Body of pancreas (tissue), 4 donors: ENCODE measurements at regions not wholly inside any gene's neighbourhood (a gene's known extent, or its start where the extent isn't known, plus 50 kb on each side); places are given as distances from the start of the nearest gene placed in this dataset.

ENCODE experiments used
- ATAC-seq: fragments of 150-250 bp; one replicate; pipeline ENCODE4 v1.9.1; 2016
- DNase-seq, 4 donors: peaks; one replicate each; pipeline ENCODE4 v3.0.0-alpha.2; 2019
- H3K27ac ChIP-seq, 4 donors: fragments of 200-600 bp; sonication (generic); 1 replicate in 3 of 4; 2 replicates in 1 of 4; pipeline versions ENCODE4 v1.5.1 to v1.6.1; 2016 to 2019; ENCODE audit warnings: mild to moderate bottlenecking in 1 of 4, mixed read lengths in 1 of 4, moderate library complexity in 1 of 4
- H3K27me3 ChIP-seq, 2 donors: fragments of 200-600 bp; sonication (generic); one replicate each; pipeline ENCODE4 v1.6.0; 2016; ENCODE audit warnings: mild to moderate bottlenecking in 1 of 2
- H3K36me3 ChIP-seq, 2 donors: fragments of 200-600 bp; sonication (generic); replicated peaks in 1 of 2; 2 replicates each; pipeline ENCODE4 v1.5.1; 2016; ENCODE audit warnings: low read depth in 2 of 2; ENCODE audit not compliant: insufficient read depth in 1 of 2
- H3K4me1 ChIP-seq: fragments of 200-600 bp; sonication (generic); one replicate; pipeline ENCODE4 v1.6.0; 2016
- H3K4me3 ChIP-seq, 2 donors: fragments of 200-600 bp; sonication (generic); 1 replicate in 1 of 2; 2 replicates in 1 of 2; pipeline ENCODE4 v1.5.1; 2016 to 2019
- H3K9me3 ChIP-seq, 3 donors: fragments of 200-600 bp; sonication (generic); 1 replicate in 2 of 3; 2 replicates in 1 of 3; pipeline ENCODE4 v1.5.1; 2016
- POLR2A ChIP-seq, 3 donors: fragments of 450-650 bp; IDR thresholded peaks; one replicate each; pipeline ENCODE4 v1.6.1; 2016; ENCODE audit warnings: antibody characterized with exemption in 3 of 3, mild to moderate bottlenecking in 2 of 3
- WGBS, 2 donors: methylation state at CpG; one replicate each; pipeline ENCODE4 v1.1.5; 2017; 5-methylcytosine and 5-hydroxymethylcytosine counted together
- intact Hi-C: fragments of 100-400 bp; cut with DNase I; formaldehyde crosslinking; loops from one replicate; pipeline ENCODE4 v1.15.1; 2023
- TF ChIP-seq, protein P1 (sequence below), 7 experiments: fragments of 450-650 bp in 4 of 7; fragments of 200-600 bp in 3 of 7; sonication (generic) in 3 of 7; IDR thresholded peaks; one replicate each; pipeline ENCODE4 v1.5.1; 2016 to 2019; ENCODE audit warnings: antibody characterized with exemption in 7 of 7

DNA sequence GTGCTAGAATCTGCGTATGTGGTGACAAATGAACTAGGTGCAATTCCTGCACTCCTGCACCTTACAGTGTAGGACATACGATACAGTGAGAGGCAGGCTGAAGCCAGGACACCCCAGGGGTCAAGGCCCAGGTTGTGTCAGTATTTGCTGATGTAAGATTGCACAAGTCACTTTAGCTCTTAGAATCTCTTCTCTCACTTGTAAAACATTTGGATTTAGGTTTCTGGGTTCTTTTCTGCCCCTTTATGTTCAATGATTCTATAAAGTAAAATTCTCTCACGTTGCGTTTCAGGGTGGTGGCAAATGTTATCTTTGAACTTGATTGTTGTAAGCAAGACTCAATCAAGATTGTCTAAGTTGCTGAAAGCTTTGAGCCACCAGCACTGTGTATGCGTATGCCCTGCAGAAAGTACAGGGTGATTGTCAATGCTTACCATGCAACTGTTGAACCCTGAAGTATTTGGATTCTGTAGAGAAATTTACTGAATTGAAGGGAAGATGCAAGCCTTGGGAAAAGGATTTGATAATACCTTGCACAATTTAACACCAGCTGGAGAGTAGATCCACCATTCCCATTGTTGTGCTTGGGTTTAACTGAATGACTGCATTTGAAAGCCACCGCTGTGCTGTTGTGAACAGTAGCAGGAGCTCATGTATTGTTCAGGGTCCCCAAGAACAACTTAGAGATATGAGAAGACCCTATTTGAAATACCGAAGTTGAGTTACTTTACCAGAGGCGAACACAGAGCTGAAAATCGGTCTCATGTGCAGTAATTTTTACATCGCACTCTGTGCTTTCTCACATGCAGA is 106.1 kb upstream of the CITED2 start:
- H3K27me3 ChIP-seq = no peaks in the 10 kb centered on the region
- TF ChIP-seq POLR2A (IDR thresholded peaks at IDR 0.05) = no peak
- TF ChIP-seq, protein P1, sequence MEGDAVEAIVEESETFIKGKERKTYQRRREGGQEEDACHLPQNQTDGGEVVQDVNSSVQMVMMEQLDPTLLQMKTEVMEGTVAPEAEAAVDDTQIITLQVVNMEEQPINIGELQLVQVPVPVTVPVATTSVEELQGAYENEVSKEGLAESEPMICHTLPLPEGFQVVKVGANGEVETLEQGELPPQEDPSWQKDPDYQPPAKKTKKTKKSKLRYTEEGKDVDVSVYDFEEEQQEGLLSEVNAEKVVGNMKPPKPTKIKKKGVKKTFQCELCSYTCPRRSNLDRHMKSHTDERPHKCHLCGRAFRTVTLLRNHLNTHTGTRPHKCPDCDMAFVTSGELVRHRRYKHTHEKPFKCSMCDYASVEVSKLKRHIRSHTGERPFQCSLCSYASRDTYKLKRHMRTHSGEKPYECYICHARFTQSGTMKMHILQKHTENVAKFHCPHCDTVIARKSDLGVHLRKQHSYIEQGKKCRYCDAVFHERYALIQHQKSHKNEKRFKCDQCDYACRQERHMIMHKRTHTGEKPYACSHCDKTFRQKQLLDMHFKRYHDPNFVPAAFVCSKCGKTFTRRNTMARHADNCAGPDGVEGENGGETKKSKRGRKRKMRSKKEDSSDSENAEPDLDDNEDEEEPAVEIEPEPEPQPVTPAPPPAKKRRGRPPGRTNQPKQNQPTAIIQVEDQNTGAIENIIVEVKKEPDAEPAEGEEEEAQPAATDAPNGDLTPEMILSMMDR (IDR thresholded peaks at IDR 0.05) = no peak
- H3K4me3 ChIP-seq = no peak overlapping the region
- H3K27ac ChIP-seq = no peak overlapping the region
- intact Hi-C loops = no loop called here
- peaks cover 6% of the 10 kb centered on the region for H3K4me1 ChIP-seq
- ATAC-seq (no peak), DNase-seq (no peak)
- H3K9me3 ChIP-seq = no peaks in the 10 kb centered on the region
- 71 to 72% methylated on average over 10 of the region's 10 CpGs for WGBS, 2 donors
- no peaks in the 10 kb centered on the region for H3K36me3 ChIP-seq

DNA sequence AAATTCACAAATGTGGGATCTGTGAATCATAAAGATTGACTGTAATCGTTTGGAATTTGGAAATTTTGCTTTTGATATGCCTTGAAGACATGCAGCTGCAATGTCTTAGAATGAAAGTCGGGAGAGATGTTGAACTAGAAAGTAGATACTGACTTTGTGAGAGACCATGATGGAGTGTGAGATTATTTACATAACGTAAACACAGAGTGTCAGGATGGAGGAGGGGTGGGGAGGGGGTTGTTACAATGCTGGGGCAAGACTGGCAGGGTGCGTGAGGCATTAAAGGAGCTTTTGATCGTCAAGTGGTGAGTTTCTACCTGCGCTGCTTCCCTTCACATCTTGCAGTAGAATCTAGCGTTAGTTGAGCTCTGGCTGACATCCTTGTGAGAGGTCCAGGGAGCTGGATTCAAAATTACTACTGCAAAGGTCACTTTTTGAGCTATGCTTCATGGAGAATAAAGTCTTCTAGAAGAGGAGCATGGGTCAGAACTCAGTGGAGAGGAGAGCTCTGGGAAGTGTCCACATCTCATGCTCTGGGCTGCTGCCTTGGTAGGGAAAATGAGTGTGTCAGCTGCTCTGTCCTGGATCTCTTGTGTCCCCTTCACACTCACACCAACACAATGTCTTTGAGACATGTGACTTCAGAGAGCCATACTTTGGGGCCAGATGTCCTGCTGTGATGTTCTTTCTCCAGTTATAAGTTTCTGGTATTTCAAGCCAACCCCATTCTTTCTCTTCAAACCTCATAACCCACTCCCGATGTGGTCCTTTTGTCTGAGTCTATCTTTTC is 105.2 kb upstream of the CITED2 start:
- ATAC-seq = no peak
- H3K4me3 ChIP-seq = no peak overlapping the region
- intact Hi-C loops = no loop called here
- no peak for TF ChIP-seq POLR2A (IDR thresholded peaks at IDR 0.05)
- TF ChIP-seq, protein P1 (IDR thresholded peaks at IDR 0.05) = no peak
- no peaks in the 10 kb centered on the region for H3K36me3 ChIP-seq
- no peak overlapping the region for H3K27ac ChIP-seq
- DNase-seq = no peak
- WGBS, 2 donors = 83 to 85% methylated on average over 8 of the region's 8 CpGs
- H3K9me3 ChIP-seq = no peaks in the 10 kb centered on the region
- peaks cover 9% of the 10 kb centered on the region for H3K4me1 ChIP-seq
- H3K27me3 ChIP-seq = no peaks in the 10 kb centered on the region

DNA sequence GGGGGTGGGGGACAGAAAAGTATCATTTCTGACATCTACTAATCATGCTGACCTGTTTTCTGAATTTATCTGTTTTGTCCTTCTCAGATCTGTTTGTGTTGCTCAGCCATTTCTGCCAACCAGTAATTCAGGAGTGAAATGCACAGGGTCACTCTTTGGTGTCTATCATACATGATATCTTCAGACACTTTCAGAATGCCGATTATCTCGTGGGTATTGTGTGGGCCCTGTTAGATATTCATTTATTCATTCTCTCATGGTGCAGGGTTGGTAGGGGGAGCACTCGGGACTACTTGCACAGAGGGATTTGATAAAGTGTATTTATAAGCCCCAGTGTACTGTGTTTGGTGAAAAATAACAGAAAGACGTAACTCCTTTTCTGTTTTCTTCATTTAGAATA is 101.2 kb upstream of the CITED2 start:
- Histone ChIP-seq H3K27ac (no peak overlapping the region), H3K36me3 (no peaks in the 10 kb centered on the region), H3K9me3 (no peaks in the 10 kb centered on the region), H3K4me3 (no peak overlapping the region), H3K4me1 (peaks cover 34% of the 10 kb centered on the region), H3K27me3 (no peaks in the 10 kb centered on the region)
- ATAC-seq (no peak), DNase-seq (no peak)
- WGBS, 2 donors = 41 to 51% methylated on average over 4 of the region's 4 CpGs
- TF ChIP-seq POLR2A (IDR thresholded peaks at IDR 0.05) = no peak
- TF ChIP-seq, protein P1 (IDR thresholded peaks at IDR 0.05) = no peak
- intact Hi-C loops = no loop called here

DNA sequence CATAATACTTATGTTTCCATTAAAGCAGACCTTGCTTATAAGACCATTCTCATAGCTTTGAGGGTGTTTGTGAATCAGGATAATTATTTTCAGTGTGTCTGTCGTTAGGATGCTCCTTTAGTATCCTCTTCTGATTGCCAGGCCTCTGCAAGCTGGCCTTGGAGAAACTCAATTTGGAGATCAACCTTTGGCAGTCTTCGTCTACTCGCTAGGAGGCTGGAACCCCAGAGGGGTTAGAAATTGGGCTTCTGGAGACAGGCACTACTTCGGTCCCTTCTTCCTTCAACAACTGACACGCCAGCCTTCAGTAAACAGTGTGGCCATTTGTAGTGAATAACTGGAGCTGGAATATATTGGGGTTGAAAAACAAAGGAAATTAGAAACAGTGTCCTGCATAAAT is 100.8 kb upstream of the CITED2 start:
- intact Hi-C loops = no loop called here
- Histone ChIP-seq H3K27me3 (no peaks in the 10 kb centered on the region), H3K9me3 (no peaks in the 10 kb centered on the region), H3K27ac (no peak overlapping the region), H3K36me3 (no peaks in the 10 kb centered on the region), H3K4me3 (no peak overlapping the region), H3K4me1 (peaks cover 34% of the 10 kb centered on the region)
- WGBS, 2 donors = 79 to 91% methylated on average over 5 of the region's 5 CpGs
- DNase-seq = no peak
- no peak for TF ChIP-seq POLR2A (IDR thresholded peaks at IDR 0.05)
- TF ChIP-seq, protein P1 (IDR thresholded peaks at IDR 0.05) = no peak
- no peak for ATAC-seq
